RWPE1 (cell line): ENCODE measurements at regions not wholly inside any gene's neighbourhood (a gene's known extent, or its start where the extent isn't known, plus 50 kb on each side); places are given as distances from the start of the nearest gene placed in this dataset.

Source experiments
- CTCF ChIA-PET: fragments of 350-600 bp; sonication (Branson Sonifier 250); formaldehyde crosslinking; extraction: SDS; loops from one replicate; lab custom pipeline; 2021; lab: Yijun Ruan, JAX
- POLR2A ChIA-PET: fragments of 400-600 bp; formaldehyde crosslinking; extraction: SDS; loops from one replicate; lab custom pipeline; 2020; ENCODE audit warnings: antibody characterized with exemption; ENCODE audit not compliant: low non-redundant PET; lab: Yijun Ruan, JAX
- DNase-seq: peaks from one replicate; pipeline ENCODE4 v3.0.0; 2012; ENCODE audit warnings: low spot score
- H3K27ac ChIP-seq: fragments of 450-650 bp; 2 replicates; pipeline ENCODE4 v1.5.1; 2017
- CTCF ChIP-seq: fragments of 450-650 bp; conservative IDR thresholded peaks from 2 replicates; pipeline ENCODE4 v1.5.1; 2017; ENCODE audit warnings: low read depth, mild to moderate bottlenecking

- CTCF ChIA-PET, result no interaction called here
- no peak overlapping the region for H3K27ac ChIP-seq
- no peak for DNase-seq
- no peak for TF ChIP-seq CTCF
- POLR2A ChIA-PET, result no interaction called here
These were observed 394.1 kb upstream of the MKI67 start for GRCh38 chr10:128520211-128520815.

GRCh38 chr10:128522551-128523308, 396.5 kb upstream of the MKI67 start:
- H3K27ac ChIP-seq, result no peak overlapping the region
- ChIA-PET POLR2A (no interaction called here), CTCF (no interaction called here)
- no peak for DNase-seq
- TF ChIP-seq CTCF, result no peak

GRCh38 chr10:128525444-128525843, 399.2 kb upstream of the MKI67 start:
- ChIA-PET CTCF (interaction anchor here (0.7 kb wide), 1 partner anchor 294 kb away, joined by 3 read pairs; no protein-coding TSS in a partner anchor), POLR2A (no interaction called here)

GRCh38 chr10:128525936-128526335, 399.7 kb upstream of the MKI67 start:
- no peak for DNase-seq
- H3K27ac ChIP-seq, result no peak overlapping the region
- no peak for TF ChIP-seq CTCF
- ChIA-PET CTCF (no interaction called here), POLR2A (no interaction called here)

More at GRCh38 chr10:128525444-128525843, 399.2 kb upstream of the MKI67 start:
- H3K27ac ChIP-seq, result no peak overlapping the region
- no peak for DNase-seq
- no peak for TF ChIP-seq CTCF

GRCh38 chr10:128526791-128527375, 400.7 kb upstream of the MKI67 start:
- no peak for DNase-seq
- H3K27ac ChIP-seq, result no peak overlapping the region
- ChIA-PET POLR2A (no interaction called here), CTCF (no interaction called here)
- TF ChIP-seq CTCF, result no peak

- ChIA-PET POLR2A (no interaction called here), CTCF (no interaction called here)
- H3K27ac ChIP-seq, result no peak overlapping the region
- DNase-seq, result no peak
- TF ChIP-seq CTCF, result no peak
These were observed 401.5 kb upstream of the MKI67 start for GRCh38 chr10:128527711-128528110.
